NCI-H446 (cell line): ENCODE measurements at regions not wholly inside any gene's neighbourhood (a gene's known extent, or its start where the extent isn't known, plus 50 kb on each side); places are given as distances from the start of the nearest gene placed in this dataset.
"Not testable (repeated sequence)": the region's sequence is repeated elsewhere in the genome, so short reads cannot be mapped to it uniquely, and the experiment has no call there.

Source experiments
- DNase-seq, 2 experiments: peaks; one replicate each; lab custom pipeline; 2025; lab: John Stamatoyannopoulos, UW

DNA sequence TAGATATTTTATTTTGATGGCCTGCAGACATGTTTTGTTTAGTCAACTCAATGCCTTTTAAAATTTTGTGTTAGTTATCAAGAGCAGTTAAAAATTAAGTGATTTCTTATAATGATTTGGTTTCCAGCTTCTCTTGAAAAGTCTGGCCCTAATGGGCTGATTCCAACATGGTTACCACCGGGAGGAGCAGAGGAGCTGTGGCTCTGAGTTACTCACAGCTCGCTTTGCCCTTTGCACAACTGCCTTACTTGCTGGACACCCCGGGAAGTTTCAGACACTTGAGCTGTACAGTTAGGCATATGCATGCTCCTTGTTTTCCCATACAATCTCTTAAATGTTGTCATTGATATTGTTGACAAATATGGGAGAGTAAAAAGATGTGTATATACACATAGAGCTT, 173.1 kb upstream of the MMS22L start:
- no peak for DNase-seq

DNA sequence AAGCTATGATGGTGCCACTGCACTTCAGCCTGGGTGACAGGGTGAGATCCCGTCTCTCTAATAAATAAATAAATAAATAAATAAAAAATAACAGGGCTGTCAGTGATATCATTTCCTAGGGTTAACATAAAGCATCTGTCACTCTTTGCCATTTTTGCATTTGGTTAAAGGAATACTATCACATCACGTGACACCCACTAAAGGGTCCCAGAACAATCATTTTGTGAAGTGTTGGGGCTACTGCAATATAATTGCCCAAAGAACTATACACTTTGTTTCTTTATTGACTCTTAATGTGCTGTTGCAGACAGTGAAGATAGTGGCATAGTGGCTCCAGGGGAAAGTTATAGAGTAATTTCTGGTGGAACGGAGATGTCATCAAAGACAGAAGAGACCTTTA, 176.5 kb upstream of the MMS22L start:
- no peak for DNase-seq

DNA sequence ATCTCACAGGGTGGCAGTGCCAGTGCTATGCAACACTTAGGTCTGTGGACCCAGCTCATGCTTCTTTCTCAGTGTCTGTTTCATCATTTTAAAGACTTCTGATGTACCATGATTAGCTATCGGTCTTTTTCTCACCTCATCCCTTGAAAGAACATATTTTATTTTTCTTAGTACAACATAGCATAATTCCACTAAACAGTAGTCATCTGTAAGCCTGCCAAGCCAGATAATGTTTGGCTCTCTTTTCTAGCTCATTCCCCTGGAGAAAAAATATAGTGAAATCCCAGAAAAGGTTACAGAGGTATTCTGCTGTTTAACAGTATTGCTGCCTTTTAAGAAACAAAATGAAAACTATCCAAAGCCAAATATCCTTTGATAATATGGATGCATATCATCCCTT, 177.0 kb upstream of the MMS22L start:
- no peak for DNase-seq

GRCh38 chr6:97460394-97461080, 177.5 kb upstream of the MMS22L start:
- DNase-seq: peak in 1 of 2 experiments; percentile 20

GRCh38 chr6:97461218-97461617, 178.2 kb upstream of the MMS22L start:
- no peak for DNase-seq

DNA sequence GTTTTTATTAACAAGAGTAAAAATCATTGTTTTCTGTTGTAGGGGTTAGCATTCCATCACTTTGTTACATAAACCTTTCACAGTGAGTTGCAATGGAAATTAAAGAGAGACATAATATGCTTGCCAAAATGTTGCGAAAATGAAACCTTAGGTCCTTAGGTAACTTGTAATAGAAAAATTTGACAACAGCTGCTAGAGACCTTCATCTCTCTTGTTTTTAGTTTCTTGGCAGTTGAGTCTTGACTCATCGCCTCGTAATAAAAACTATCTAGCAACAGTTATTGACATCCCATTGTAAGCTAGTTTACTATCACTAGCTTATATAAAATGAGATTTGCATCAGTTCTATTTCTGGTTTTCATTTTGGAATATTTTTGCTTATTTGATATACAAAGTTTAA, 179.0 kb upstream of the MMS22L start:
- DNase-seq: peak in 1 of 2 experiments; percentile 10

- no peak for DNase-seq
These were observed 180.1 kb upstream of the MMS22L start for GRCh38 chr6:97462938-97463598.

DNA sequence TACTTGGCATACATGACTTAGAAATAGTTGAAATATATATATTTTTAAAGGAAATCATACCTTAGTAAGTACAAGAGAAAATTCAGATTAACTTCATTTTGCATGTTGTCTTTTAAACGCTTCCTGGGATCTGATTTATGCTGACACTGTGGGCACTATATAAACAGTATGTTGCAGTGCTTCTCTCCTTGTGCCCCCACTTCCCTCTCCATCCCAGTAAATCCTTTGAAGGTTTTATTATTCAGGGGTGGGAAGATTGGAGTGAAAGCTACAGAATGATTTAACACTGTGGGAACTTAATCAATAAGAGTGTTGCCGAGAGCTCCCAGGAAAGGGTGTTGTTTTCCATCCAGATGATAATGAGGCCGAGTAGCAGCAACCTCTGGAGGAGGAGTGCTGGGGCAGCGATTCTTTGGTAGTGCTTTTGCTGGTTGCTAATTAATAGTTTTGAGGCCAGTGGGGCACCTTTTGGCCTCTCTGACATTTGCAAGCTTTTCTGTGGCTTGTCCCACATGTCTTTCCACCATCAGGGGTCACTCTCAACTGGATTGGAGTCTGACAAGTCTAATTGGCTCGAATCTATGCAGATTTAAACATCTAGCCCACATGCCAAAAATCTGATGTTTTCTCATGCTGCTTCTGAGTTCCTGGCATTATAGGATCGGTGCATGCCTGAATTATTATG, 183.0 kb upstream of the MMS22L start:
- peak; percentile 26 to 70 for DNase-seq

DNA sequence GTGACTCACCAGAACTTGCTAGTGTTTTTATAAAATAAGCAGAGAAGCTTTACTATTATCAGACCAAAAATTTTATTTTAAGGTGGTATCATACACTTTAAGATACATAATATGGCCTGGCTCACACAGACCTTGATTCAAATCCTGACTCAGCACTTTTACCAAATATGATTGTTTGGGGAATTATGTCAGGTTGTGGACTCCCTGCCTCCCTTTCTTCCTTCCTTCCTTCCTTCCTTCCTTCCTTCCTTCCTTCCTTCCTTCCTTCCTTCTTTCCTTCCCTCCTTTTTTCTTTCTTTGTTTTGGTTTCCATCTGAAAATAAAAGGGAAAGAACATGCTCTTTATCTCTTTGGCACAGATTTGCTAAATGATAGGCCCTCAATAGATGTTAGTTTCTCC, 186.0 kb upstream of the MMS22L start:
- DNase-seq: no peak

- DNase-seq: no peak
These were observed 186.4 kb upstream of the MMS22L start for GRCh38 chr6:97469451-97469850.

- DNase-seq: no peak
These were observed 187.3 kb upstream of the MMS22L start for GRCh38 chr6:97470322-97470721.

GRCh38 chr6:97473979-97474378, 191.0 kb upstream of the MMS22L start:
- no peak for DNase-seq

GRCh38 chr6:97497713-97498331, 214.8 kb upstream of the MMS22L start:
- peak; percentile 38 to 82 for DNase-seq

DNA sequence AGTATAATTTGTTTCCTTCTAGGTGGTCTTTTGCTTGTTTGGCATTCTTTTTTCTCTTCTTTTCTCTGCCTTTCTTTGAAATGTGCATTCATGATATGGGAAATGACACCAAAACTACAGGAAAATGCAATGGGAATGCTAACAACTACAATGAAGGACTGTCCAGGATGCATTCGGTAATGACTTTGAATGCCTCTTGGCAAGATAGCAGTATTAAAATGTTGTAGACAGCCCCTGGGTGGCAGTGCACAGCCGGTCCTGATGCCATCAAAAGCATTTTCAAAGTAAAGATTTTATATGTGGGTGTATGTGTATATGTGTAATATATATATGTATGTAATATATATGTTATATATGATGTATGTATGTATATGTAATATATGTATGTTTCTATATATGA, 218.8 kb upstream of the MMS22L start:
- DNase-seq: peak in 1 of 2 experiments; percentile 23

- no peak for DNase-seq
These were observed 225.6 kb upstream of the MMS22L start for GRCh38 chr6:97508646-97509045.

DNA sequence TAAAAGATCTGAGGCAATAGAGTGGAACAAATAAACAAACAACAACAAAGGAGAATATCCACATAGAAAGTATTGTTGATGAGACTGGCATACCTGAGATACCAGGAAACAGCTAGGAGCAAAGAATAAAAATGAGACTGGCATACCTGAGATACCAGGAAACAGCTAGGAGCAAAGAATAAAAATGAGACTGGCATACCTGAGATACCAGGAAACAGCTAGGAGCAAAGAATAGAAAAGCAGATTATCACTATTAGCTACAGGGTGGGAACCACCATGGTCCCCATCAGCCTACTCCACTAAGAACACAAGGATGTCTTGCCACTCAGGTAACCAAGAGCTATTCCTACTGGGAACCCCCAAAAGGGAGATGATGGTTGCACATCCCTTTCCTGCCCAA, 230.2 kb upstream of the MMS22L start:
- DNase-seq: not testable (repeated sequence)

DNA sequence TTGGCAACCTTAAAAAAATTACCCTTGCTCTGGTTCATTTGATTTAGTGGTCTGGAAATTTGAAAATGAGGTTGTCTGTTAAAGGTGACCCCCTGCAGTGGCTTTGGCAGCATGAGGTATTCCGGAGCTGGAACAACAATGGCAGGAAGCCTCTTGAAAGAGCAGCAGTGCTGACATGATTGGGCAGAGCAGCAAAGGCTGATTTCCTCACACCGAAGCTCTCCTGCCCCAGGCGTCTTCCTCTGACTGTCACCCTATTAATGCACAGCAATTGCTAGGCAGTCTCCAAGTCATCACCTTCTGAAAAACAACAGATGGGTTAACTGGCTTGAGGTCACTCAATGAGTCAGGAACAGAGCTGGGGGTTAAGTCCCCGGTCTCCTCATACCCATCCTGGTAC, 241.8 kb upstream of the MMS22L start:
- DNase-seq: peak; percentile 13 to 56

GRCh38 chr6:97535800-97536199, 252.8 kb upstream of the MMS22L start:
- no peak for DNase-seq

GRCh38 chr6:97548354-97548753, 265.3 kb upstream of the MMS22L start:
- no peak for DNase-seq

- DNase-seq: peak in 1 of 2 experiments; percentile 37
These were observed 274.3 kb upstream of the MMS22L start for GRCh38 chr6:97557355-97557754.

GRCh38 chr6:97563529-97563928, 280.5 kb upstream of the MMS22L start:
- DNase-seq: no peak

DNA sequence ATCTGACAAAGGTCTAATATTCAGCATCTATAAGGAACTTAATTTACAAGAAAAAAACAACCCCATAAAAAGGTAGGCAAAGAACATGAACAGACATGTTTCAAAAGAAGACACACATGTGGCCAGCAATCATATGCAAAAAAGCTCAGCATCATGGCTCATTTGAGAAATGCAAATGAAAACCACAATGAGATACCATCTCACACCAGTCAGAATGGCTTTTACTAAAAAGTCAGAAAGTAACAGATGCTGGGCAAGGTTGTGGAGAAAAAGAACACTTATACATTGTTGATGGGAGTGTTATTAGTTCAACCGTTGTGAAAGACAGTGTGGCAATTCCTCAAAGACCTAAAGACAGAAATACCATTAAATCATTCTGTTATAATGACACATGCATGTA, 289.9 kb upstream of the MMS22L start:
- DNase-seq: no peak

DNA sequence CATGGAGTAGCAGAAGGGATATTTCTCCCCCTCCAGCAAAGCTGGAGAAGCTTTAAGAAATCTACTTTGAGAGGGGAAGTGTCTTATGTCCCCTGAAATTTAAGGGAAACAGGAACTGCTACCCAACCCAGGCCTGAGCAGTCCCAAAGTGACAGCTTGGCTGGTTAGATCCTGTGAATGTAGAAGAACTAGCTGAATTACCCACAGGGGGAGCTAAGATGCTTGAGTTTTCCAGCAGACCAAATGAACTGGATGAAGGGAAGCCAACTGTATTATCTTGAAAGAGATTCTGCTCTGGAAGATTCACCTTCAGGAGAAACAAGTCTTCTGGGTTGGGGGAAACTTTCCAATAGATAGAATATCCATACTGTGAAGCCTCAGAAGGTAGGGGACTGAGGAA, 303.3 kb upstream of the MMS22L start:
- peak in 1 of 2 experiments; percentile 66 for DNase-seq
